Chondrocyte (in vitro differentiated cells): ENCODE measurements at regions not wholly inside any gene's neighbourhood (a gene's known extent, or its start where the extent isn't known, plus 50 kb on each side); places are given as distances from the start of the nearest gene placed in this dataset.

Experiments used
- DNase-seq: peaks from one replicate; pipeline ENCODE4 v3.0.0; 2021; ENCODE audit warnings: mixed read lengths, low spot score
- H3K27ac Mint-ChIP-seq: one replicate; pipeline ENCODE4 v1.8.0; 2021; ENCODE audit warnings: mild to moderate bottlenecking, moderate library complexity, mixed read lengths; ENCODE audit not compliant: unreplicated experiment
- H3K27me3 Mint-ChIP-seq: 2 replicates; pipeline ENCODE4 v1.8.0; 2021; ENCODE audit warnings: low read depth, mixed read lengths
- H3K36me3 Mint-ChIP-seq: 2 replicates; pipeline ENCODE4 v1.8.0; 2021; ENCODE audit warnings: low read depth, mixed read lengths
- H3K4me1 Mint-ChIP-seq: 2 replicates; pipeline ENCODE4 v1.8.0; 2021; ENCODE audit warnings: low read depth, mild to moderate bottlenecking, mixed read lengths
- H3K4me3 Mint-ChIP-seq: one replicate; pipeline ENCODE4 v1.8.0; 2021; ENCODE audit warnings: mild to moderate bottlenecking, moderate library complexity, mixed read lengths; ENCODE audit not compliant: unreplicated experiment
- H3K9me3 Mint-ChIP-seq: 2 replicates; pipeline ENCODE4 v1.8.0; 2021; ENCODE audit warnings: low read depth, mixed read lengths
- CTCF ChIP-seq: fragments of 200-600 bp; sonication (generic); IDR thresholded peaks from 2 replicates; pipeline ENCODE4 v1.5.0; 2021; ENCODE audit warnings: antibody characterized with exemption, mild to moderate bottlenecking, moderate library complexity

- peaks cover 4% of the 10 kb centered on the region for H3K9me3 Mint-ChIP-seq
- peaks cover 4% of the 10 kb centered on the region for H3K27me3 Mint-ChIP-seq
- TF ChIP-seq CTCF: no peak
- no peak for DNase-seq
- no peaks in the 10 kb centered on the region for H3K36me3 Mint-ChIP-seq
- H3K4me3 Mint-ChIP-seq: no peak overlapping the region
- H3K4me1 Mint-ChIP-seq: peaks cover 8% of the 10 kb centered on the region
- no peak overlapping the region for H3K27ac Mint-ChIP-seq
Measured at GRCh38 chr3:72361990-72362389, 486.3 kb downstream of the SHQ1 start.

- no peak overlapping the region for H3K4me3 Mint-ChIP-seq
- peaks cover 8% of the 10 kb centered on the region for H3K4me1 Mint-ChIP-seq
- no peak for DNase-seq
- TF ChIP-seq CTCF: no peak
- no peaks in the 10 kb centered on the region for H3K36me3 Mint-ChIP-seq
- H3K9me3 Mint-ChIP-seq: peaks cover 4% of the 10 kb centered on the region
- no peak overlapping the region for H3K27ac Mint-ChIP-seq
- H3K27me3 Mint-ChIP-seq: peaks cover 4% of the 10 kb centered on the region
Measured at GRCh38 chr3:72359743-72360142, 488.5 kb downstream of the SHQ1 start.

GRCh38 chr3:72355168-72355567 is 493.1 kb downstream of the SHQ1 start:
- Mint-ChIP-seq H3K9me3 (peaks cover 4% of the 10 kb centered on the region), H3K4me3 (no peak overlapping the region), H3K36me3 (no peaks in the 10 kb centered on the region), H3K27ac (no peak overlapping the region), H3K4me1 (peaks cover 8% of the 10 kb centered on the region), H3K27me3 (no peaks in the 10 kb centered on the region)
- no peak for DNase-seq
- TF ChIP-seq CTCF: no peak

- DNase-seq: no peak
- H3K36me3 Mint-ChIP-seq: no peaks in the 10 kb centered on the region
- H3K4me1 Mint-ChIP-seq: peaks cover 5% of the 10 kb centered on the region
- H3K27me3 Mint-ChIP-seq: no peaks in the 10 kb centered on the region
- H3K9me3 Mint-ChIP-seq: peaks cover 4% of the 10 kb centered on the region
- no peak for TF ChIP-seq CTCF
- no peak overlapping the region for H3K4me3 Mint-ChIP-seq
- H3K27ac Mint-ChIP-seq: no peak overlapping the region
Measured at GRCh38 chr3:72354486-72354885, 493.8 kb downstream of the SHQ1 start.

- H3K4me1 Mint-ChIP-seq: no peaks in the 10 kb centered on the region
- H3K27ac Mint-ChIP-seq: no peak overlapping the region
- H3K36me3 Mint-ChIP-seq: no peaks in the 10 kb centered on the region
- H3K4me3 Mint-ChIP-seq: no peak overlapping the region
- no peak for DNase-seq
- no peak for TF ChIP-seq CTCF
- no peaks in the 10 kb centered on the region for H3K9me3 Mint-ChIP-seq
- H3K27me3 Mint-ChIP-seq: no peaks in the 10 kb centered on the region
Measured at GRCh38 chr3:72353236-72354128, 494.8 kb downstream of the SHQ1 start.
